HG03460 (cell line): ENCODE measurements at regions not wholly inside any gene's neighbourhood (a gene's known extent, or its start where the extent isn't known, plus 50 kb on each side); places are given as distances from the start of the nearest gene placed in this dataset.

Experiments used
- ATAC-seq: cut with Tn5 transposase; IDR thresholded peaks from one replicate; pipeline ENCODE4 v1.9.1; 2021; ENCODE audit not compliant: unreplicated experiment

DNA sequence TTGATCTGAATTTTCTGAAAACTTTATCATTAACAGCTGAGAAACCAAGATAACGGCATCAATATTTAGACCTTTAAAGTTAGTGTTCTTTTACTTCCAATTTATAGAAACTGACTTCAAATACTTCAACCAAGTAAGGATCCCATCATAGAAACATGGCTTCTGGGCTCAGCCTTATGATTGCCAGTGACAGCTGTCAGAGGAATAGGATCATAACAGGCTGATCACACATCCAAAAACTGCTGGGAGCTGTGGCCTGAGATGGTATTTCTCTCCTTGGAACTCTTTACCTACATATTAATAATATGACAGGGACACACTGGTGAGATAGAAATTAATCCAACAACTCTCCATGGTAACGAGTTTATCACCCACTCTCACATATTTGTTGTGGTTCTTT lies 448.3 kb upstream of the NMUR2 start:
- ATAC-seq: no peak

DNA sequence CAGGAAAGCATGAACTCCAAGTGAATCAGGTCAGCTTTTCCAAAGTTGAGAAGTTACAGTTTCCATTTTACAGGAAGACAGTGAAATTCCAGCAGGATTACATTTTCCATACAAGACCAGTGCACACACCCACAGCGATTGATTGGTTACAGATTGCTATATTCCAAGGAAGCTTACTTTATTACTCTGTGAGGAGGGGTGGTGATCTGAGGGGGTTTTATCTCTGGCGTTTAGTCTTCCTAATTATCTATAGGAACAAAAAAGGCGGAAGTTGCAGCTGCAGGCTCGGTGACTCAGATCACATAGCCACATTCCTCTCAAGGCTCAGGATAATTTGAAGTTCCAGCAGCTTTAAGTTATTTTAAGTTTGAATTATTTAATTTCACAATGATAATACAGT lies 450.4 kb upstream of the NMUR2 start:
- no peak for ATAC-seq

DNA sequence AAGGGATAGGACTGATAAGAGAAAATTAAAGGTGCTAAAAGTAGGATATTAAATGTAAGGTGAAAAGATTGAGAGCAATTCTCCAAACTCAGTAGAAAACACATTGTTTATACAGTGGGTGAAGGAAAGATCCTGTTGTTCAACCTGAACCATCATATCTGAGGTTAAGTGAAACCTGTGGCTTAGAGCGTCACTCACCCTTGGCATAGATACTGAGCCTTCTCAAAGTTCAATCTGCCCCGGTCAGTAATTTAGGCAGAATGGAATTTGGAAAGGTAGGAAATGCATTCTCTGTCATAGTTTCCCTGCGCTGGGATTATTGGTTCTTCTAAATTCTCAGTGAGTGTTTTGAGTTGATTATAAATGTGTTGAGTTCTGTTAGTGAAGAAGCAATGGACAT lies 456.2 kb upstream of the NMUR2 start:
- ATAC-seq: no peak

DNA sequence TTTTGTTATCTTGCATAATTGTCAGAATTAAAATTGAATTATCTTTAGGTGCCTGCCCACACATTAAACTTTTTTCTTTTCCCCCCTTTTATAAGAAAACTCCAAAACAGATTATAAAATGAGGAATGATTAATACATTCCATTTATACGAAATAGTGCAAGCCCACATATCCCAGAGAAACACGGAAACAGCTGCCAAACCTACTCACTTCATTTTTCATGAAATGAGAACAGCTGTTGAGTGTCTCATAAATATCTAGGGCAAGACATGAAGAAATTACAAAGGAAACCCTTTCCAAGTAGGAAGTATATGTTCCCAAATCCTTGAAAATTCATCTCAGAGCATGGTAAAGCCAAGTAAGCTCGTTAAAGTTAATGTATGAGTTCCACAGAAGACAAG lies 459.4 kb upstream of the NMUR2 start:
- ATAC-seq: no peak

DNA sequence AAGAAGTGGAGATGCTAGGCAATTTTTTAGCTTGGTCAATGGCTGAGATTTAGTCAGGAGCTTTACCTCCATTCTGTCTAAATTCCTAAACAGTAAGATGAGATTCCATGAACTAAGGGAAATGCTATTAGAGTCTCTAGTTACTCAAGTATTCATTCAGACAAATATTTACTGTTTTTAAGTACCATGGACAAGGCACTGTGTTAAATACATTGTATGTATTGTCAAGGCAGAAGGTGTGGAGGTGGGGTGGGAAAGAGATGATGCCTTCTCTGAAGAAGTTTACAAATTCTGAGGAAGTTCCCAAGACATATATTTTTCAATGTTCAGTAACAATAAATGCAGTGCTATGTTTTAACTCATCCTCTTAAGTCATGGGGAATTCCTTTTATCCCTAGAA lies 459.9 kb upstream of the NMUR2 start:
- ATAC-seq: no peak

DNA sequence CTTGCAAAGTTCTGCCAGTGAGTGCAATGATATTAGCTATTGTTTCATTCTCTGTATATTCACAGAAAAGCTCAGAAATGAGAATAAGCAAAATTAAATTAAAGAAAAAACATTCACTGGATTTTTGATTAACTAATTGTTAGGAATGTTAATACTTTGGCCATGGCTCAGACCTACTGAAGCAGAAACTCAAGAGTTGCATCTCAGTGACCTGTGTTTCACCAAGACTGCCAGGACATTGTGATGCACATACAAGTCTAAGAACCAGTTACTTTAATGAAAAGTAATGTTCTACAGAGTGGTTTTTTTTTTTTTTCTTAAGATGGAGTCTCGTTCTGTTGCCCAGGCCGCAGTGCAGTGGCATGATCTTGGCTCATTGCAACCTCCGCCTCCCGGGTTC lies 464.9 kb upstream of the NMUR2 start:
- no peak for ATAC-seq

DNA sequence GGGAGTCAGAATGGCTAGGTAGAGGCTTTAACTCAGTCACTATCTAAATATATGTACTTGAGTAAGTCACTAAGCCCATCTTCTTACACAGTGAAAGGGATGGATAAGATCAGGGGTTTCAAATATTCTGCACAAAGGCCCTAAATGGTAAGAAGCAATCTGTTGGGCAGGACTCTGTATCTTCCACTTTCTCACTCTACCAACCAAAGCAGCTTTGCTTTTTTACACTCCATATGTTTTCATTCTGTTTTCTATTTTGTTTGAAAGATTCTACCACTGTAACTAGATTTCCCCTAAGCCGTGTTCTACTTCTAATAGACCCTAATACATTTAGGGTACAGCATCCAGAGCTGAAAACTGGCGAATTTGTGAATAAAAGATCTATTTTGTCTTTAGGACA lies 477.5 kb upstream of the NMUR2 start:
- no peak for ATAC-seq

DNA sequence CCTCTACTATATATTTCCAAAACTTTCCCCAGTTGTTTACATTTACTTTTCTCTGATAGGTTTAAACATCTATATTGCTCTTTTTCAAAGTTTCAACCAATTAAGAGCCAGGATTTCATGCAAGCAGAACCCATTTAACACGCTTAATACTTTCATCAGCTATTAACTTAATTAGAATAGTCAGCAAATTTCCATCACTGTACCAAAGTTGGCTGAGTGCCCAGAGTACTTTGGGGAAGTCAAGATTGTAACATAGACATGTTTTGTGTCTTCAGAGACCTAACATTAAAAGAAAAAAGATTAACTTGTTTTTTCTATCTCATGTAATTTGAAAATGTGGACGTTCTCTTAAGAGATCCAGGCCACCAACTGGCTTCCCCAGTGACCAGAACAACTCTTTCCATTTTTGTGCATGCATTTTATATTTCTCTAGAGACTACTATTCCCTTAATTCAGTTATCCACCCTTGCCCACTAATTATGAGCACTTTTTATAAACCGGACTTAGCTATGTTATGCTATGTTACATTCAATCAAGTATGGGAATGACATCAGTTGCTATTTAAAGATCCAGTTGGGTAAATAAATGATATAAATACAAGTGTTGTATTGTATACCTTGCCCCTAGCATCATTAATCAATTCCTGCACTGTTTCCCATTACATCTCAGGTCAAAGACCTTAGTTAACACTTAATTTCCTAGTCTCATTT lies 478.1 kb upstream of the NMUR2 start:
- no peak for ATAC-seq

DNA sequence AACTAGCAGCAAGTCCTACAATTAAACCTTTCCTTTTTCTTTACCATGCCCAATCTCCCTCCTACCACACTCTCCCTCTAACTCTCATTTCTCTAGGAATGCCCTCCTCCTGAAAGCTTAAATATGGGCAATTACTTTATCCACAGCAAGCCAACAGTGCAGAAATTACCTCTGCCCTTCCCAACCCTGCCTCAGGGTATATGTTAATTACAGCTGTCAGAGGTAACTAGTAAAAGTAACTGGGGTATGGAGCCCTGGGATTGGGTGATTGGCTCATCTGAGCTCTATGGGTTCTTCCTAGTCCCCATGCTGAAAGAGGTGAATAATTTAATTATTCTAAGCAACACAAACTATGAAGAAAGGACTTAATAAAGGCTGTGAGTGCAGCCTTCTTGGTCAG lies 478.9 kb upstream of the NMUR2 start:
- no peak for ATAC-seq

DNA sequence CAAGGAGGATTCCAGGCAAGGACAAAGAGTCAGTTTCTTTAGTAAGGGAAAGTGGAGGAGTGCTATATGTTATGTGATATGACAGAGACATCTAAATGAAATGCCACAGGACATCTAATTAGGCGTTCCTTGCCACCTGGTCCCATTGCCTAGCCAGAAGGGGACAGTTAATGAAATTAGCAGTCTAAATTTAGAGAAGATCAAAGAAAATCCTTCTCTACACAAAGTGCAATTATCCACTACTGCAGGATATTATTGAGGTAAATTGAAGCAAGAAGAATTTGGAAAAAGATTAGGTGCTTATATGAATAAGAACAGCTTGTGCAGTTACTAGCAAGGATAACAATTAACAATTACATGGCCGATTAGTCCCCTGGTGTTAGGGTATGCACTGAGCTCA lies 495.3 kb upstream of the NMUR2 start:
- ATAC-seq: no peak

DNA sequence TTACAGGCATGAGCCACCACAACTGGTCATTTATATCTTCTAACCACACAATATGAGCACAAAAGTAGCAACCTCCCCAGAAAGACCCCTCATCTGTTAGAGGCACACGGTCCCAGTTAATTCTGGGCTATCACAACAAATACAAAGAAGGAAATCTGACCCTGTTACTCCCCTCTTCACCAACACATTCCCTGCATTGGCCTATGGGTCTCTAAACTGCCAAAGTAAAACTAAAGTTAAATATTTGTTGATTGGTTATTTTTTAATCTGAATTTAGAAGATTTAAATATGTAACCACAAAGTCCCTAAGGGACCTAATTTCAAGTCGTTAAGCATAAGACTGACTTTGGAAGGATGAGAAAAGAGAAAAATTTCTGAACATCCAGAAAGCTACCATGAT lies 496.7 kb upstream of the NMUR2 start:
- no peak for ATAC-seq

DNA sequence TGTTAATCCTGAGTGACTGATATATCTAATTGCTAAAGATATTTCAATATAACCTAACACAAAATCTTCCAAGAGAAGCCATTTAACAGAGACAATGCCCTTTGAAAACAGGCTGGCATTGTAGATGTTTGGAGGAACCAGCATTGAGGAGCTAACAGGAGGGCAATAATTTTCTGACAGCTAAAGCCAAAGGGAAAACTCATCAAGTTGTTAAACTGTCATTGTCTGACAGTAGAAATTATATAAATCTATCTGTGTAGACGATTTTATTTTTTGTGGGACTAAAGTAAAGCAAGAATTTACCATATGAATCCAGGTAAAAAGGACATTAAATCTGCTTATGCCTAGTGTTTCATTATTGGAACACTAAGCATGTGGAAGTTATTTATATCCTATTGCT lies 500.2 kb upstream of the NMUR2 start:
- no peak for ATAC-seq

DNA sequence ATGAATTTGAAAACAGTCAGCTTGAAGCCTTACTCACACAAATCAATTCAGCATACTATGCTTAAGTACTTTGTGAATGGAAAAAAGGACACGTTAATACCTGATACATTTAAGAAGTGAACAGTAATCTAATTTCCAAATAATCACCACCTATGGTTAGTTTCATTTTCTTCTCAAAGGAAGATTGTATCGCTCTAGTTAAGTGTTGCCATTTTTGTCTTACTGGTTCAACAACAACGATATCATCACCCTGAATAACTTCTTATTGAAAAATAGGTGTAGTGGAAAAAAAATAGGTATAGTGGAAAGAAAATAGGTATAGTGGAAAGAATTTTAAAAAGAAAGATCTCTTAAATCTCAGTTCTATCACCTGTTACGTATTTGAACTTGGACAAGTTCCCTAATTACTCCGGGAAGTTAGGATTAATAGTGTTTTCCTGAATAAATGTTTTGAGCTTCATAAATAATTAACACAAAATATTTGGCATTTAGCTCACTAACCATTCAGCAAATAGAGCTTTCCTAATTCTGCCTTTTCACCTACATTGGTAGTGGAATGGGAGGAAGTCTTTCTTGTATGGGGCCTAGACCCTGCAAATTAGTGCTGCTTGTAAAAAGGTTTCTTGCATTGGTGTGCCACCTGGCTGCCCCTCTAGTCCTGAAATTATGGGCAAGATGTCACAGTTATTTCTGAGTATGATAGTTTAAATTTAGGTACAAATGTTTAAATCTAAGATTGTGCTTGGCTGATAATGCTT lies 502.6 kb upstream of the NMUR2 start:
- ATAC-seq: no peak

DNA sequence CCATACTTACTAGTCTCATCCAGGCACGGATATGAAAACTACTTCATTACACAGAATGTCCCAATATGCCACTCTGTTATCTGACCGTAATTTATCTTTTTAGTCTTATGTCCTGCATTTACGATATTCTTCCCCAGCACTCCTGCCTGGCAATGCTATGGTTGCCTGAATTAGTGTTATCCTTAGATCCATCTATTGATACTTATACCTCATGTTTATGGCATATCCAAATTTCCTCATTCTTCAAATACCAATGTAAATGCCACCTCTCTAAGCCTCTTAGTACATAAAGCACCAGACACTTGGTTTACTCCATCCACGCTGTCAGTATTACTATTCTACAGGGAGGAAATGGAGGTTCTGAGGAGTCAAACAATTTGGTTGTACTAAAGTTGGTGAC lies 507.8 kb upstream of the NMUR2 start:
- no peak for ATAC-seq

DNA sequence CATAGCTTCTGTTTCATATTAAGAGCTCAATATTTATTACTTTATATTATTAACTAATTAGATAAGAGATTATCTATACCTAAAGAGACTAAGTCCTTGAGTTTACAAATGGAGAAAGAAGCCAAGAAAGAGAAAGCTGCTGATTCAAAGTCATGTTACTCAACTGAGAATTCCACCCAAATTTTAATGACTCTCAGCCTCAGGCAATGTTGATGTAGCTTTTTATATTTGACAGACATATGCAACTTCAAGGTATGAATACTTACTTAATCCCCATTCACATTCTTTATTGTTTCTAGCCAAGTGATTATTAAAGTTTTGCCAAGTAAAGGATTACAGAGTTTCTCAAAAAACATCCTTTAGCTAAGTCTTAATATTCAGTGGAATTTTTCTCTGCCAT lies 527.5 kb upstream of the NMUR2 start:
- no peak for ATAC-seq

DNA sequence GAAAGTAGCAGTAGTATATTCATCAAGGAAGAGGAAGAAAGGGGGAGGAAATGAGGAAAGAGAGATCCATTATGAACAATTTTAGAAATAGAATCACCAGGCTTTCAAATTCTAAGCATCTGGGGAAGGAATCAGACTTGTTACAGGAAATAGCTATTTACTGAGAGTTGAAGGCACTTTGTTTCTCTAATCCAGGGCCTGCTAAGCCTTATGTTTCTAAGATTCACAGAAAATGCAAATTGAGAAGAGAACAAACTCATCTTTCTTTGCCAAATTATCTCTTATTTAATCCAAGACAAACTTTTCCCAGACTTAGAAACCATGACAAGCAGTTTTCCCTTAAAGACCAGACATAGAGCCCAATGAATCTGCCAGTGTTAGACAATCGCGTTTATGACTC lies 528.0 kb upstream of the NMUR2 start:
- no peak for ATAC-seq

DNA sequence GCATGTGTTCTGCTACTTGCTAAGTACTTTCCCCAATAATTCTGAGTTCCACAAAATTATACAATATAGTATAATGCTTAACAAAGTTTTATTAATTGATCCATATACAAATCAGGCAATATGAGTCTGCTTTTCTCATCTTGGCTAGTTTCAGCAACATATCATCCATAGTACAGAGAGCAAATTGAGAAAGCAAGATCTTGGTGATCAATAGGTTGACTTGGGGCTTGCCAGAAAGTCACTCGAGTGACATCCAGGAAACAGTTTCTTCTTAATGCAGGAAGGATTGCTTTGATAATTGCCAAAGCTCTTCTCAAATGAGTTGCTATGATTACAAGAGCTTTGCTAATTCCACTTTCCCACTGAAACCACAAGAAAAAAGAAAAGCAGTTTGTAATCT lies 533.6 kb upstream of the NMUR2 start:
- no peak for ATAC-seq

DNA sequence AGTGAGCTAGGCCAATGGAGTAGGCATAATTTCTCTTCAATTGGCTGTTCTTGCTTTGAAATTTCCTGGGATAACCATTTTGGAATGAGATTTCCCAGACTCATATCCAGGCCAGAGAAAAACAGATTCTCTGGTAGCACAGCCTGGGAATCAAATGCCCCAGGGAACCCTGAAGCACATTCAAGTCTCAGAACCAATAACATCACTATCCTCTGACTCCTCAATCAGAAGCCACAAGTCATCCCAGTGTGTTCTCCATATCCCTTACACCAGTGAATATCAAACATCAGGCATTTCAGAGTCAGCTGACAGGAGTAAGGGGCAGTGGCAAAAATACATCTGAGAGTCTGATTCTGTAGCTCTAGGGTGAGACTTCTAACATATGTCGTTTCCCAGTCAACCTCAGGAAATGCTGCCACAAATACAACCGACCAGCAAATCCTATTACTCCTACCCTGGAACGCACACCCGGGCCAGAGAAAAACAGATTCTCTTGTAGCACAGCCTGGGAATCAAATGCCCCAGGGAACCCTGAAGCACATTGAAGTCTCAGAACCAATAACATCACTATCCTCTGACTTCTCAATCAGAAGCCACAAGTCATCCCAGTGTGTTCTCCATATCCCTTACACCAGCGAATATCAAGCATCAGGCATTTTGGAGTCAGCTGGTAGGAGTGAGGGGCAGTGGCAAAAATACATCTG lies 537.7 kb upstream of the NMUR2 start:
- no peak for ATAC-seq

DNA sequence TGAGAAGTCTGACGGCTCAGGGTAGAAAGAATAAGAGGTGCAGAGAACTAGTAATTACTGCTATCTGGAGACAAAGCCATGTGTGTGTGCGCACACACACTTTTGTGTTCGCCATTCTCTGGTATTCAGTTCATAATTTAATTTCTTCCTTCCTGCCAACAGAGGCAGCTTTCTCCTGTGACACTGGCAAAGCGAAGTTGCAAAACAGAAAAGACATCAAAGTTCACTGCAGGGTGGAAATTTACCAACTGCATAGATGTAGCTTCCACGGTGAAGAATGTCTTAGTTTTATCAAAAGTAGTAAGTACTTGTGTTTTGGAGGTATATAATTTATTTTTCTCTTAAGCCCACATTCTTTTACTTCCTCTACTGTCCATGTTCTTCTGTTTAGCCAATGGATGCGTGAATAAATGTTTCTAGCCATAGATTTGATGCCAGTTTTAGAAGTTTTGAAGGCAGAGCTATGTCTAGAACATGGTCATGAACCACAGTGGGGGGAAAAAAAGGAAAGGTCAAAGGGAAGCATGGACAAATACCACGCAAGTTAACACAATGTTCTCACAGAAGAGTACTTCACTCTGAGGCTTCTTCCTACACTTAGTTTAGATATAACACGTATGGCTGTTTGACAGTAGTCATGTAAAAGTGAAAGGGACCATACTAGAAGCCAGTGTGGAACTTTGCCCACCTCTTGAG lies 536.5 kb upstream of the GRIA1 start:
- ATAC-seq: no peak

DNA sequence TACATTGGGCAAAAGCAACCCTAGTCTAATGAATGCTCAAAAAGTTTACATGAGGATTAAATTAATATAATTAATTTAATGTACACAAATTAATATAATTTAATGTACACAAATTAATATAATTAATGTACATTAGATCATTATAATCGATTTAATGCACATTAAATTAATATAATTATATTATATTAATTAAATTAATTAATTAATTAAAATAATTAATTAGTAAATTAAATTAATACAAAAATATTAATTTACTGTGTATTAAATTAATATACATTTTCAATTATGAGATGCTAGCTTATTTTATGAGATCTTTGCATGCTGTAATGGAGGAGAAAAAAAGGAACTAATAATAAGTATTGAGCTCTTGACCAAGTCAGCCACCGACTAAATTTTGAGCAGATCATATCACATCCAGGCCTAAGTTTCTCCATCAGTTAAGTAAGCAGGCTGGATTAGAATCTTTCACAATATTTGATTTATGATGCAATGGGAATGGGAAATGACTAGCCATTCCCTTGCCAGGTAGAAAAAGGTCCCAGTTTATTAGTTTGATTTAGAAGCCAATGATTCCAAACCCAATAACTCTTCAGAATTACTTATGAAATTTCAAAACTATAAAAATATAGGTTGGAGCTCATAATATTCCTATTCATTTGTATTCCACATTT lies 533.4 kb upstream of the GRIA1 start:
- no peak for ATAC-seq
